Type B pancreatic cell (in vitro differentiated cells): ENCODE measurements at regions not wholly inside any gene's neighbourhood (a gene's known extent, or its start where the extent isn't known, plus 50 kb on each side); places are given as distances from the start of the nearest gene placed in this dataset.

Experiments
- DNase-seq: peaks from one replicate; pipeline ENCODE4 v3.0.0; 2021; ENCODE audit warnings: mixed read lengths; ENCODE audit not compliant: unreplicated experiment; ENCODE audit errors: extremely low spot score
- H3K27ac Mint-ChIP-seq: 2 replicates; pipeline ENCODE4 v1.8.0; 2021; ENCODE audit warnings: mild to moderate bottlenecking, mixed read lengths
- H3K27me3 Mint-ChIP-seq: 2 replicates; pipeline ENCODE4 v1.8.0; 2021; ENCODE audit warnings: mixed read lengths
- H3K36me3 Mint-ChIP-seq: 2 replicates; pipeline ENCODE4 v1.8.0; 2021; ENCODE audit warnings: mixed read lengths
- H3K4me1 Mint-ChIP-seq: one replicate; pipeline ENCODE4 v1.8.0; 2021; ENCODE audit warnings: mixed read lengths; ENCODE audit not compliant: unreplicated experiment
- H3K4me3 Mint-ChIP-seq: 2 replicates; pipeline ENCODE4 v1.8.0; 2021; ENCODE audit warnings: mild to moderate bottlenecking, mixed read lengths
- H3K9me3 Mint-ChIP-seq: 2 replicates; pipeline ENCODE4 v1.8.0; 2021; ENCODE audit warnings: mixed read lengths
- CTCF ChIP-seq: fragments of 200-600 bp; sonication (generic); conservative IDR thresholded peaks from 2 replicates; pipeline ENCODE4 v1.5.0; 2021; ENCODE audit warnings: antibody characterized with exemption, mild to moderate bottlenecking

GRCh38 chr2:78301166-78301789 is 724.2 kb upstream of the REG3G start:
- no peaks in the 10 kb centered on the region for H3K9me3 Mint-ChIP-seq
- no peaks in the 10 kb centered on the region for H3K4me1 Mint-ChIP-seq
- no peak overlapping the region for H3K27ac Mint-ChIP-seq
- no peak for DNase-seq
- H3K36me3 Mint-ChIP-seq = no peaks in the 10 kb centered on the region
- TF ChIP-seq CTCF = no peak
- H3K27me3 Mint-ChIP-seq = no peaks in the 10 kb centered on the region
- no peak overlapping the region for H3K4me3 Mint-ChIP-seq

- no peaks in the 10 kb centered on the region for H3K27me3 Mint-ChIP-seq
- no peak for DNase-seq
- H3K36me3 Mint-ChIP-seq = no peaks in the 10 kb centered on the region
- no peaks in the 10 kb centered on the region for H3K4me1 Mint-ChIP-seq
- no peak overlapping the region for H3K4me3 Mint-ChIP-seq
- H3K9me3 Mint-ChIP-seq = no peaks in the 10 kb centered on the region
- no peak for TF ChIP-seq CTCF
- H3K27ac Mint-ChIP-seq = no peak overlapping the region
Observed at GRCh38 chr2:78304678-78305077, 720.8 kb upstream of the REG3G start.

GRCh38 chr2:78309460-78309859 is 716.0 kb upstream of the REG3G start:
- no peaks in the 10 kb centered on the region for H3K4me1 Mint-ChIP-seq
- no peak for DNase-seq
- TF ChIP-seq CTCF = no peak
- H3K27me3 Mint-ChIP-seq = no peaks in the 10 kb centered on the region
- H3K27ac Mint-ChIP-seq = no peak overlapping the region
- no peak overlapping the region for H3K4me3 Mint-ChIP-seq
- H3K9me3 Mint-ChIP-seq = no peaks in the 10 kb centered on the region
- no peaks in the 10 kb centered on the region for H3K36me3 Mint-ChIP-seq

- Mint-ChIP-seq H3K27me3 (no peaks in the 10 kb centered on the region), H3K4me1 (no peaks in the 10 kb centered on the region), H3K9me3 (no peaks in the 10 kb centered on the region), H3K27ac (no peak overlapping the region), H3K36me3 (no peaks in the 10 kb centered on the region), H3K4me3 (no peak overlapping the region)
- TF ChIP-seq CTCF = no peak
- DNase-seq = no peak
Observed at GRCh38 chr2:78315368-78315767, 710.1 kb upstream of the REG3G start.

- Mint-ChIP-seq H3K36me3 (no peaks in the 10 kb centered on the region), H3K9me3 (no peaks in the 10 kb centered on the region), H3K27me3 (no peaks in the 10 kb centered on the region), H3K27ac (no peak overlapping the region), H3K4me3 (no peak overlapping the region), H3K4me1 (no peaks in the 10 kb centered on the region)
- no peak for DNase-seq
- TF ChIP-seq CTCF = no peak
Observed at GRCh38 chr2:78318275-78318674, 707.2 kb upstream of the REG3G start.

- TF ChIP-seq CTCF = no peak
- no peaks in the 10 kb centered on the region for H3K36me3 Mint-ChIP-seq
- H3K9me3 Mint-ChIP-seq = no peaks in the 10 kb centered on the region
- no peak overlapping the region for H3K27ac Mint-ChIP-seq
- no peak for DNase-seq
- H3K4me1 Mint-ChIP-seq = no peaks in the 10 kb centered on the region
- H3K4me3 Mint-ChIP-seq = no peak overlapping the region
- H3K27me3 Mint-ChIP-seq = no peaks in the 10 kb centered on the region
Observed at GRCh38 chr2:78330193-78330592, 695.3 kb upstream of the REG3G start.
